ENCODE measurements at regions not wholly inside any gene's neighbourhood (a gene's known extent, or its start where the extent isn't known, plus 50 kb on each side); places are given as distances from the start of the nearest gene placed in this dataset.

GRCh38 chr20:10972219-10972860 is 298.5 kb upstream of the JAG1 start:
- no peaks in the 10 kb centered on the region for H3K4me1 ChIP-seq (ENCODE audit: control insufficient read depth in 2 of 2, insufficient read depth in 2 of 2, low read length in 2 of 2)
- H3K9me3 ChIP-seq (ENCODE audit: control insufficient read depth in 2 of 2, insufficient read depth in 1 of 2, low read length in 1 of 2), result no peaks in the 10 kb centered on the region
- no peak overlapping the region for H3K27ac ChIP-seq (ENCODE audit: low read depth in 1 of 2, low read length in 1 of 2)
- DNase-seq (ENCODE audit: low read depth in 6 of 9, low spot score in 9 of 9), result no peak
- H3K27me3 ChIP-seq (ENCODE audit: control insufficient read depth in 2 of 2, insufficient read depth in 1 of 2, low read length in 1 of 2), result no peaks in the 10 kb centered on the region
- 92% methylated on average over 4 of the region's 4 CpGs for WGBS
- no peak overlapping the region for H3K4me3 ChIP-seq (ENCODE audit: low read length in 2 of 2)
- no peaks in the 10 kb centered on the region for H3K36me3 ChIP-seq (ENCODE audit: control insufficient read depth in 2 of 2, insufficient read depth in 2 of 2, low read length in 1 of 2)

- DNase-seq (ENCODE audit: low read depth in 6 of 9, low spot score in 9 of 9), result no peak
- H3K9me3 ChIP-seq (ENCODE audit: control insufficient read depth in 2 of 2, insufficient read depth in 1 of 2, low read length in 1 of 2), result no peaks in the 10 kb centered on the region
- no peaks in the 10 kb centered on the region for H3K27me3 ChIP-seq (ENCODE audit: control insufficient read depth in 2 of 2, insufficient read depth in 1 of 2, low read length in 1 of 2)
- H3K36me3 ChIP-seq (ENCODE audit: control insufficient read depth in 2 of 2, insufficient read depth in 2 of 2, low read length in 1 of 2), result no peaks in the 10 kb centered on the region
- no peaks in the 10 kb centered on the region for H3K4me1 ChIP-seq (ENCODE audit: control insufficient read depth in 2 of 2, insufficient read depth in 2 of 2, low read length in 2 of 2)
- 94% methylated on average over 6 of the region's 6 CpGs for WGBS
- H3K27ac ChIP-seq (ENCODE audit: low read depth in 1 of 2, low read length in 1 of 2), result no peak overlapping the region
- no peak overlapping the region for H3K4me3 ChIP-seq (ENCODE audit: low read length in 2 of 2)
Observed at GRCh38 chr20:10976051-10976450, 302.3 kb upstream of the JAG1 start.

- Histone ChIP-seq H3K27ac (ENCODE audit: low read depth in 1 of 2, low read length in 1 of 2) (no peak overlapping the region), H3K36me3 (ENCODE audit: control insufficient read depth in 2 of 2, insufficient read depth in 2 of 2, low read length in 1 of 2) (no peaks in the 10 kb centered on the region), H3K4me1 (ENCODE audit: control insufficient read depth in 2 of 2, insufficient read depth in 2 of 2, low read length in 2 of 2) (no peaks in the 10 kb centered on the region), H3K4me3 (ENCODE audit: low read length in 2 of 2) (no peak overlapping the region), H3K27me3 (ENCODE audit: control insufficient read depth in 2 of 2, insufficient read depth in 1 of 2, low read length in 1 of 2) (no peaks in the 10 kb centered on the region), H3K9me3 (ENCODE audit: control insufficient read depth in 2 of 2, insufficient read depth in 1 of 2, low read length in 1 of 2) (no peaks in the 10 kb centered on the region)
- 92% methylated on average over 4 of the region's 4 CpGs for WGBS
- no peak for DNase-seq (ENCODE audit: low read depth in 6 of 9, low spot score in 9 of 9)
Observed at GRCh38 chr20:10978019-10978702, 304.4 kb upstream of the JAG1 start.

GRCh38 chr20:10978713-10979112 is 304.9 kb upstream of the JAG1 start:
- Histone ChIP-seq H3K9me3 (ENCODE audit: control insufficient read depth in 2 of 2, insufficient read depth in 1 of 2, low read length in 1 of 2) (no peaks in the 10 kb centered on the region), H3K27me3 (ENCODE audit: control insufficient read depth in 2 of 2, insufficient read depth in 1 of 2, low read length in 1 of 2) (no peaks in the 10 kb centered on the region), H3K4me1 (ENCODE audit: control insufficient read depth in 2 of 2, insufficient read depth in 2 of 2, low read length in 2 of 2) (no peaks in the 10 kb centered on the region), H3K4me3 (ENCODE audit: low read length in 2 of 2) (no peak overlapping the region), H3K27ac (ENCODE audit: low read depth in 1 of 2, low read length in 1 of 2) (no peak overlapping the region), H3K36me3 (ENCODE audit: control insufficient read depth in 2 of 2, insufficient read depth in 2 of 2, low read length in 1 of 2) (no peaks in the 10 kb centered on the region)
- no peak for DNase-seq (ENCODE audit: low read depth in 6 of 9, low spot score in 9 of 9)
- WGBS, result 74% methylated on average over 5 of the region's 5 CpGs

GRCh38 chr20:10982692-10983091 is 308.9 kb upstream of the JAG1 start:
- Histone ChIP-seq H3K27me3 (ENCODE audit: control insufficient read depth in 2 of 2, insufficient read depth in 1 of 2, low read length in 1 of 2) (no peaks in the 10 kb centered on the region), H3K4me1 (ENCODE audit: control insufficient read depth in 2 of 2, insufficient read depth in 2 of 2, low read length in 2 of 2) (no peaks in the 10 kb centered on the region), H3K36me3 (ENCODE audit: control insufficient read depth in 2 of 2, insufficient read depth in 2 of 2, low read length in 1 of 2) (no peaks in the 10 kb centered on the region), H3K27ac (ENCODE audit: low read depth in 1 of 2, low read length in 1 of 2) (no peak overlapping the region), H3K4me3 (ENCODE audit: low read length in 2 of 2) (no peak overlapping the region), H3K9me3 (ENCODE audit: control insufficient read depth in 2 of 2, insufficient read depth in 1 of 2, low read length in 1 of 2) (no peaks in the 10 kb centered on the region)
- no peak for DNase-seq (ENCODE audit: low read depth in 6 of 9, low spot score in 9 of 9)
- WGBS, result 89% methylated on average over 6 of the region's 6 CpGs

GRCh38 chr20:10984294-10984693 is 310.5 kb upstream of the JAG1 start:
- DNase-seq (ENCODE audit: low read depth in 6 of 9, low spot score in 9 of 9), result no peak
- 98% methylated on average over 4 of the region's 4 CpGs for WGBS
- no peaks in the 10 kb centered on the region for H3K36me3 ChIP-seq (ENCODE audit: control insufficient read depth in 2 of 2, insufficient read depth in 2 of 2, low read length in 1 of 2)
- H3K4me3 ChIP-seq (ENCODE audit: low read length in 2 of 2), result no peak overlapping the region
- H3K4me1 ChIP-seq (ENCODE audit: control insufficient read depth in 2 of 2, insufficient read depth in 2 of 2, low read length in 2 of 2), result no peaks in the 10 kb centered on the region
- no peak overlapping the region for H3K27ac ChIP-seq (ENCODE audit: low read depth in 1 of 2, low read length in 1 of 2)
- H3K27me3 ChIP-seq (ENCODE audit: control insufficient read depth in 2 of 2, insufficient read depth in 1 of 2, low read length in 1 of 2), result no peaks in the 10 kb centered on the region
- H3K9me3 ChIP-seq (ENCODE audit: control insufficient read depth in 2 of 2, insufficient read depth in 1 of 2, low read length in 1 of 2), result no peaks in the 10 kb centered on the region

- H3K4me1 ChIP-seq (ENCODE audit: control insufficient read depth in 2 of 2, insufficient read depth in 2 of 2, low read length in 2 of 2), result no peaks in the 10 kb centered on the region
- no peaks in the 10 kb centered on the region for H3K27me3 ChIP-seq (ENCODE audit: control insufficient read depth in 2 of 2, insufficient read depth in 1 of 2, low read length in 1 of 2)
- H3K27ac ChIP-seq (ENCODE audit: low read depth in 1 of 2, low read length in 1 of 2), result no peak overlapping the region
- no peak for DNase-seq (ENCODE audit: low read depth in 6 of 9, low spot score in 9 of 9)
- no peaks in the 10 kb centered on the region for H3K36me3 ChIP-seq (ENCODE audit: control insufficient read depth in 2 of 2, insufficient read depth in 2 of 2, low read length in 1 of 2)
- H3K9me3 ChIP-seq (ENCODE audit: control insufficient read depth in 2 of 2, insufficient read depth in 1 of 2, low read length in 1 of 2), result no peaks in the 10 kb centered on the region
- no peak overlapping the region for H3K4me3 ChIP-seq (ENCODE audit: low read length in 2 of 2)
- WGBS, result 76% methylated on average over 6 of the region's 6 CpGs
Observed at GRCh38 chr20:10984913-10985312, 311.1 kb upstream of the JAG1 start.

GRCh38 chr20:10985536-10985935 is 311.7 kb upstream of the JAG1 start:
- 35% methylated on average over 1 of the region's 1 CpG for WGBS

GRCh38 chr20:10986586-10986985 is 312.8 kb upstream of the JAG1 start:
- DNase-seq (ENCODE audit: low read depth in 6 of 9, low spot score in 9 of 9), result no peak
- H3K4me1 ChIP-seq (ENCODE audit: control insufficient read depth in 2 of 2, insufficient read depth in 2 of 2, low read length in 2 of 2), result no peaks in the 10 kb centered on the region
- no peaks in the 10 kb centered on the region for H3K27me3 ChIP-seq (ENCODE audit: control insufficient read depth in 2 of 2, insufficient read depth in 1 of 2, low read length in 1 of 2)
- no peaks in the 10 kb centered on the region for H3K9me3 ChIP-seq (ENCODE audit: control insufficient read depth in 2 of 2, insufficient read depth in 1 of 2, low read length in 1 of 2)
- no peak overlapping the region for H3K4me3 ChIP-seq (ENCODE audit: low read length in 2 of 2)
- 94% methylated on average over 5 of the region's 5 CpGs for WGBS
- H3K36me3 ChIP-seq (ENCODE audit: control insufficient read depth in 2 of 2, insufficient read depth in 2 of 2, low read length in 1 of 2), result no peaks in the 10 kb centered on the region
- H3K27ac ChIP-seq (ENCODE audit: low read depth in 1 of 2, low read length in 1 of 2), result no peak overlapping the region

More at GRCh38 chr20:10985536-10985935, 311.7 kb upstream of the JAG1 start:
- Histone ChIP-seq H3K36me3 (ENCODE audit: control insufficient read depth in 2 of 2, insufficient read depth in 2 of 2, low read length in 1 of 2) (no peaks in the 10 kb centered on the region), H3K4me3 (ENCODE audit: low read length in 2 of 2) (no peak overlapping the region), H3K4me1 (ENCODE audit: control insufficient read depth in 2 of 2, insufficient read depth in 2 of 2, low read length in 2 of 2) (no peaks in the 10 kb centered on the region), H3K27ac (ENCODE audit: low read depth in 1 of 2, low read length in 1 of 2) (no peak overlapping the region), H3K27me3 (ENCODE audit: control insufficient read depth in 2 of 2, insufficient read depth in 1 of 2, low read length in 1 of 2) (no peaks in the 10 kb centered on the region), H3K9me3 (ENCODE audit: control insufficient read depth in 2 of 2, insufficient read depth in 1 of 2, low read length in 1 of 2) (no peaks in the 10 kb centered on the region)
- DNase-seq (ENCODE audit: low read depth in 6 of 9, low spot score in 9 of 9), result no peak
